Activated CD4-positive, alpha-beta T cell treated with anti-CD3 and anti-CD28 coated beads, Interleukin-2, amount 50 U/mL, for 48 hours (primary cell): ENCODE measurements at regions not wholly inside any gene's neighbourhood (a gene's known extent, or its start where the extent isn't known, plus 50 kb on each side); places are given as distances from the start of the nearest gene placed in this dataset.

Experiments
- DNase-seq, 2 experiments: peaks; one replicate each; pipeline ENCODE4 v3.0.0-alpha.2; 2020

DNA sequence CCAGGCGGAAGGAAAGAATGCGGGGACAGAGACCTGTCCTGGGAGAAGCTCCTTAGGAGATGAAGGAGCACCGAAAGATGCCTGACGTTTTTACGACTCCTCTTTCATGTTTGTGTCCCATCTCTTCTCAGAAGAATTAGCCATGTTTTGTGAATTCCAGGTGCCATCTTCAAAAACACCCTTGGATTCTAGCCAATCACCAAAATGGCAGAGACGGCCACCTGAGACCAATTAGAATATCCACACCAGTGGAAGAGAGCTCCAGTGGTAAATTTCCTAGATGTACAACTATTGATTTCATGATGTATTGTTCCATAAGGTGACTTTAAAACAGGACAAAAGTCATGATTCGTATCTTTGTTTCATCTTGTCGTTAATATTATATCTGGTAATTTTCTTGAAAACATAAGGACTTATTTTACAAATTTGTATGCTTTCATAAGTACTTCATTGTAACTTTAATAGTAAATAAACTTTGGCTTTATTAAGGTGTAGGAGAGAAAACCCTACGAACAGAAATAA, 62.3 kb upstream of the NUDT4 start:
- no peak for DNase-seq

GRCh38 chr12:93315907-93316622, 61.7 kb upstream of the NUDT4 start:
- no peak for DNase-seq

DNA sequence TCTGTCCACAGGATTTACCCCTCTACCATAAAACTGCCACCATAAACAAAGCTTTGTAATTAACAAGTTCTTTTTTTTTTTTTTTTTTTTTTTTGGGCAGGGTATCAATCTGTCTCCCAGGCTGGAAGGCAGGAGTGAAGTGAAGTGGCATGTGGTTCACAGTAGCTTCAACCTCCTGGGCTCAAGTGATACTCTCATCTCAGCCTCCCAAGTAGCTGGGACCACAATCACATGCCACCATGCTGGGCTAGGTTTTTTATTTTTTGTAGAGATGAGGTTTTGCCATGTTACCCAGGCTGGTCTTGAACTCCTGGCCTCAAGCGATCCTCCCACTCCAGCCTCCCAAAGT, 61.1 kb upstream of the NUDT4 start:
- DNase-seq, result no peak

DNA sequence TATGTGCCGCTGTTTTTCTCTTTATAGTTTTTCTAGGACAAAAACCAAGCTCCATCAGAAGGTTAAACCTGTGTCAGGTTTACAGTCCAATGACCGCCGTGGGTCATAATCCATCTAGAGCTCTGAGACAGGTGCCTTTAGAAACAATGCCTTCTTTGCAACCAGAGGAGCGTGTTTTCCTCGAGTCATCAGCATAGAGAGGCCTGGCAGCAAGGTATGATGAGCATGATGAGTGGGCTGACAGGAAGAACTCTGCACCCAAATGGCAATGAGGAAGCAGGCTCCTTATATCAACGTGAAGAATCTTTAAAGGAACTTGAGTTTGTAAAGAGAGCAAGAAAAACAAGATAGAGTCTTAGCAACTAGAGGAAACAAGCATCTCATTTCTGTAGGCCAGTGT, 60.5 kb upstream of the NUDT4 start:
- no peak for DNase-seq

GRCh38 chr12:93318720-93319522, 58.8 kb upstream of the NUDT4 start:
- DNase-seq, result no peak

- DNase-seq, result no peak
These were observed 58.1 kb upstream of the NUDT4 start for GRCh38 chr12:93319523-93320050.

- DNase-seq, result no peak
These were observed 54.9 kb upstream of the NUDT4 start for GRCh38 chr12:93322784-93323183.

DNA sequence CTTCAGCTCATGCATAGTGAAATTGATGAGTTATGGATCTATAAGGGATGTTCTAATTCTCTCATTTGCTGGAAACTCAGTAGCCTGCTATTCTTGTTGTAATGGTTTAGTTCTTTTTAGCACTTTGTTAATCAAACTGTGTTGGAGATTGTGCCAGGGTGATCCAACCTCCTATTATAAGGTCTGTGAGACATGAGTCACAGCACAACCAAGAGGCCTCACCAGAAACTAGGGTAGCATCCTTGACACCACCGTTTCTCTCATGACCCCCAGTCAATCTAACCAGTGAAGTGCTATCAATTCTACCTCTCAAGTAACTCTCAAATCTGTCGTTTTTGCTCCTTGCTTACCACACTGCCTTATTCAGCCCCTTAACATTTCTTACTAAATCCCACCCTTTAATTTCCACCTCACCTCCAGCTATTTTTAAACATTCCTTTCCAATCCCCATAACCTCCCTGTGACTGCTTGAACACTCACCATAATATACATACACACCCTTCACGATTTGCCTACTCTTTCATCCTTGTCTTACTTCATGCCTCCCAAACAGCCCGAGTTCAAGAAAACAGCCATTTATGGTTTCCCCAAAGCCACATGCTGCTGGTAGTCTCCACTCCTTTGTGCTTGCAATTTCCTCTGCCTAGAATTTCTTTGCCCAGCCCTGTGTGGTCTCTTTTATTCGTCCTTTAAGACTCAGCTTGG, 53.9 kb upstream of the NUDT4 start:
- DNase-seq, result no peak

GRCh38 chr12:93325855-93326254, 51.9 kb upstream of the NUDT4 start:
- DNase-seq, result no peak
